ENCODE measurements at regions not wholly inside any gene's neighbourhood (a gene's known extent, or its start where the extent isn't known, plus 50 kb on each side); places are given as distances from the start of the nearest gene placed in this dataset.
"Not testable (repeated sequence)": the region's sequence is repeated elsewhere in the genome, so short reads cannot be mapped to it uniquely, and the experiment has no call there.

DNA sequence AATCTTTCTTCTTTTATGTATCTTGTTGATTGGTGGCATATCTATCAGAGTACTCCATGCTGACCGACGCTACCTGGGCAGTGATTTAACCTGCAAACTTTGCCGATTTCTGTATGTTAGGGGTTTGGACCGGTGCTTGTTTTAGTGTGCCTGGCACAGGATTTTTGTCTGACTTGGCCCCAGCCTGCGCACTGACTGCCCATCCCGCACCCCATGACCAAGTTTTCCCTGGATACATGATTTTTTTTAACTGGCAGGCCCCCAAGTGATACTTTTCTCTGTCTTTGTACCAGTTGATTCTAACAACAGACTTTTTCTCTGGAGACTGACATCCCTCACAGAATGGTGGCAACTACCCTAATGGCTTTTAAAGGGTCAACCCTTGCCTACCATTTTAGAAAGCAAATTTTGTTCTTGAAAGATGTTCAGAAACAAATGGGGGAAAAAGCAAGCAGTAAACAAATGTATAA is 69.0 kb upstream of the C1QTNF9B start:
- Histone ChIP-seq H3K27me3 (ENCODE audit: insufficient read depth, low read depth, low read length) (no peaks in the 10 kb centered on the region), H4K20me1 (ENCODE audit: insufficient read depth) (no peaks in the 10 kb centered on the region), H3K9me2 (ENCODE audit: insufficient read depth, low read length) (no peaks in the 10 kb centered on the region), H3K9me3 (ENCODE audit: low read length) (no peaks in the 10 kb centered on the region), H3K4me3 (ENCODE audit: low read length) (no peak overlapping the region), H2AFZ (ENCODE audit: low read depth, low read length) (no peak overlapping the region), H3K79me2 (replicated peaks; ENCODE audit: insufficient read depth, low read length) (no peaks in the 10 kb centered on the region), H3K9ac (ENCODE audit: low read length) (no peak overlapping the region), H3K36me3 (ENCODE audit: insufficient read depth, low read length) (no peaks in the 10 kb centered on the region), H3F3A (ENCODE audit: insufficient read depth, low read length, poor library complexity, severe bottlenecking) (no peaks in the 10 kb centered on the region), H3K4me2 (ENCODE audit: low read length) (no peak overlapping the region), H3K27ac (ENCODE audit: low read length) (no peak overlapping the region)
- TF ChIP-seq, protein P1, sequence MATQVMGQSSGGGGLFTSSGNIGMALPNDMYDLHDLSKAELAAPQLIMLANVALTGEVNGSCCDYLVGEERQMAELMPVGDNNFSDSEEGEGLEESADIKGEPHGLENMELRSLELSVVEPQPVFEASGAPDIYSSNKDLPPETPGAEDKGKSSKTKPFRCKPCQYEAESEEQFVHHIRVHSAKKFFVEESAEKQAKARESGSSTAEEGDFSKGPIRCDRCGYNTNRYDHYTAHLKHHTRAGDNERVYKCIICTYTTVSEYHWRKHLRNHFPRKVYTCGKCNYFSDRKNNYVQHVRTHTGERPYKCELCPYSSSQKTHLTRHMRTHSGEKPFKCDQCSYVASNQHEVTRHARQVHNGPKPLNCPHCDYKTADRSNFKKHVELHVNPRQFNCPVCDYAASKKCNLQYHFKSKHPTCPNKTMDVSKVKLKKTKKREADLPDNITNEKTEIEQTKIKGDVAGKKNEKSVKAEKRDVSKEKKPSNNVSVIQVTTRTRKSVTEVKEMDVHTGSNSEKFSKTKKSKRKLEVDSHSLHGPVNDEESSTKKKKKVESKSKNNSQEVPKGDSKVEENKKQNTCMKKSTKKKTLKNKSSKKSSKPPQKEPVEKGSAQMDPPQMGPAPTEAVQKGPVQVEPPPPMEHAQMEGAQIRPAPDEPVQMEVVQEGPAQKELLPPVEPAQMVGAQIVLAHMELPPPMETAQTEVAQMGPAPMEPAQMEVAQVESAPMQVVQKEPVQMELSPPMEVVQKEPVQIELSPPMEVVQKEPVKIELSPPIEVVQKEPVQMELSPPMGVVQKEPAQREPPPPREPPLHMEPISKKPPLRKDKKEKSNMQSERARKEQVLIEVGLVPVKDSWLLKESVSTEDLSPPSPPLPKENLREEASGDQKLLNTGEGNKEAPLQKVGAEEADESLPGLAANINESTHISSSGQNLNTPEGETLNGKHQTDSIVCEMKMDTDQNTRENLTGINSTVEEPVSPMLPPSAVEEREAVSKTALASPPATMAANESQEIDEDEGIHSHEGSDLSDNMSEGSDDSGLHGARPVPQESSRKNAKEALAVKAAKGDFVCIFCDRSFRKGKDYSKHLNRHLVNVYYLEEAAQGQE (IDR thresholded peaks at IDR 0.05; ENCODE audit: borderline replicate concordance) = no peak
- TF ChIP-seq EP300 (conservative IDR thresholded peaks at IDR 0.05; ENCODE audit: poor library complexity, severe bottlenecking) (no peak), RAD21 (conservative IDR thresholded peaks at IDR 0.05) (no peak), SMC3 (conservative IDR thresholded peaks at IDR 0.05; ENCODE audit: poor library complexity) (no peak), TAF1 (IDR thresholded peaks at IDR 0.05; ENCODE audit: low read depth) (no peak), EZH2 (IDR thresholded peaks at IDR 0.05; ENCODE audit: borderline replicate concordance, insufficient read depth, low read length, poor library complexity, severe bottlenecking) (no peak), MXI1 (conservative IDR thresholded peaks at IDR 0.05; ENCODE audit: poor library complexity, severe bottlenecking) (no peak), POLR2AphosphoS5 (IDR thresholded peaks at IDR 0.05) (no peak)
- TF ChIP-seq, protein P2, sequence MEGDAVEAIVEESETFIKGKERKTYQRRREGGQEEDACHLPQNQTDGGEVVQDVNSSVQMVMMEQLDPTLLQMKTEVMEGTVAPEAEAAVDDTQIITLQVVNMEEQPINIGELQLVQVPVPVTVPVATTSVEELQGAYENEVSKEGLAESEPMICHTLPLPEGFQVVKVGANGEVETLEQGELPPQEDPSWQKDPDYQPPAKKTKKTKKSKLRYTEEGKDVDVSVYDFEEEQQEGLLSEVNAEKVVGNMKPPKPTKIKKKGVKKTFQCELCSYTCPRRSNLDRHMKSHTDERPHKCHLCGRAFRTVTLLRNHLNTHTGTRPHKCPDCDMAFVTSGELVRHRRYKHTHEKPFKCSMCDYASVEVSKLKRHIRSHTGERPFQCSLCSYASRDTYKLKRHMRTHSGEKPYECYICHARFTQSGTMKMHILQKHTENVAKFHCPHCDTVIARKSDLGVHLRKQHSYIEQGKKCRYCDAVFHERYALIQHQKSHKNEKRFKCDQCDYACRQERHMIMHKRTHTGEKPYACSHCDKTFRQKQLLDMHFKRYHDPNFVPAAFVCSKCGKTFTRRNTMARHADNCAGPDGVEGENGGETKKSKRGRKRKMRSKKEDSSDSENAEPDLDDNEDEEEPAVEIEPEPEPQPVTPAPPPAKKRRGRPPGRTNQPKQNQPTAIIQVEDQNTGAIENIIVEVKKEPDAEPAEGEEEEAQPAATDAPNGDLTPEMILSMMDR (IDR thresholded peaks at IDR 0.05; ENCODE audit: poor library complexity, severe bottlenecking) = no peak

- H4K20me1 ChIP-seq (ENCODE audit: insufficient read depth) = no peaks in the 10 kb centered on the region
- no peak overlapping the region for H3K4me3 ChIP-seq (ENCODE audit: low read length)
- H3K4me2 ChIP-seq (ENCODE audit: low read length) = no peak overlapping the region
- H2AFZ ChIP-seq (ENCODE audit: low read depth, low read length) = no peak overlapping the region
- TF ChIP-seq, protein P2 (IDR thresholded peaks at IDR 0.05; ENCODE audit: poor library complexity, severe bottlenecking) = no peak
- no peak for TF ChIP-seq EZH2 (IDR thresholded peaks at IDR 0.05; ENCODE audit: borderline replicate concordance, insufficient read depth, low read length, poor library complexity, severe bottlenecking)
- TF ChIP-seq SMC3 (conservative IDR thresholded peaks at IDR 0.05; ENCODE audit: poor library complexity) = no peak
- H3K27me3 ChIP-seq (ENCODE audit: insufficient read depth, low read depth, low read length) = no peaks in the 10 kb centered on the region
- no peak overlapping the region for H3K9ac ChIP-seq (ENCODE audit: low read length)
- H3K9me2 ChIP-seq (ENCODE audit: insufficient read depth, low read length) = no peaks in the 10 kb centered on the region
- no peaks in the 10 kb centered on the region for H3K79me2 ChIP-seq (replicated peaks; ENCODE audit: insufficient read depth, low read length)
- H3K27ac ChIP-seq (ENCODE audit: low read length) = no peak overlapping the region
- no peaks in the 10 kb centered on the region for H3K9me3 ChIP-seq (ENCODE audit: low read length)
- H3F3A ChIP-seq (ENCODE audit: insufficient read depth, low read length, poor library complexity, severe bottlenecking) = no peaks in the 10 kb centered on the region
- H3K36me3 ChIP-seq (ENCODE audit: insufficient read depth, low read length) = no peaks in the 10 kb centered on the region
These were observed 69.7 kb upstream of the C1QTNF9B start for GRCh38 chr13:23966691-23967615.

DNA sequence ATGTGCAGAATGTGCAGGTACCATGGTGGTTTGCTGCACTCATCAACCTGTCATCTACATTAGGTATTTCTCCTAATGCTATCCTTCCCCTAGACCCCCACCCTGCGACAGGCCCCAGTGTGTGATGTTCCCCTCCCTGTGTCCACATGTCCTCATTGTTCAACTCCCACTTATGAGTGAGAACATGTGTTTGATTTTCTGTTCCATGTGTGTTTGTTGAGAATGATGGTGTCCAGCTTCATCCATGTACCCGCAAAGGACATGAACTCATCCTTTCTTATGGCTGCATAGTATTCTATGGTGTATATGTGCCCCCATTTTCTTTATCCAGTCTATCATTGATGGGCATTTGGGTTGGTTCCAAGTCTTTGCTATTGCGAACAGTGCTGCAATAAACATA is 70.5 kb upstream of the C1QTNF9B start:
- not testable (repeated sequence) for H3K9me2 ChIP-seq (ENCODE audit: insufficient read depth, low read length); H3K27me3 ChIP-seq (ENCODE audit: insufficient read depth, low read depth, low read length); H4K20me1 ChIP-seq (ENCODE audit: insufficient read depth); H3K79me2 ChIP-seq (replicated peaks; ENCODE audit: insufficient read depth, low read length); H3K27ac ChIP-seq (ENCODE audit: low read length); H2AFZ ChIP-seq (ENCODE audit: low read depth, low read length); H3K4me3 ChIP-seq (ENCODE audit: low read length); H3K9ac ChIP-seq (ENCODE audit: low read length); H3F3A ChIP-seq (ENCODE audit: insufficient read depth, low read length, poor library complexity, severe bottlenecking); H3K4me2 ChIP-seq (ENCODE audit: low read length); H3K9me3 ChIP-seq (ENCODE audit: low read length); H3K36me3 ChIP-seq (ENCODE audit: insufficient read depth, low read length)

Data from neural cell (in vitro differentiated cells).